Keratinocyte (primary cell): ENCODE measurements at regions not wholly inside any gene's neighbourhood (a gene's known extent, or its start where the extent isn't known, plus 50 kb on each side); places are given as distances from the start of the nearest gene placed in this dataset.
A peak's percentile ranks its signal among the peaks of the same experiment; 100 is the strongest.

ENCODE experiments used
- DNase-seq: peaks from one replicate; pipeline ENCODE4 v3.0.0-alpha.2; 2011; ENCODE audit warnings: low read depth, missing footprints, low spot score
- FAIRE-seq: peaks from 2 replicates; lab custom pipeline; 2011; peaks lifted over from hg19 to GRCh38; lab: Jason Lieb, UNC
- H2AFZ ChIP-seq: 2 replicates; pipeline ENCODE4 v1.6.0; 2012; ENCODE audit warnings: low read length, control low read depth, inconsistent platforms; ENCODE audit not compliant: control insufficient read depth
- H3K27ac ChIP-seq: 2 replicates; pipeline ENCODE4 v1.5.1; 2011; ENCODE audit warnings: low read length; ENCODE audit not compliant: control insufficient read depth, insufficient read depth
- H3K27me3 ChIP-seq: 3 replicates; pipeline ENCODE4 v1.6.0; 2011; ENCODE audit warnings: low read length; ENCODE audit not compliant: control insufficient read depth, insufficient read depth; ENCODE audit errors: extremely low read depth
- H3K36me3 ChIP-seq, 2 experiments: 2 replicates in 1 of 2; 3 replicates in 1 of 2; pipeline ENCODE4 v1.5.1; 2011; ENCODE audit warnings: low read length in 2 of 2, mild to moderate bottlenecking in 1 of 2; ENCODE audit not compliant: control insufficient read depth in 2 of 2, insufficient read depth in 2 of 2; ENCODE audit errors: extremely low read depth in 1 of 2
- H3K4me1 ChIP-seq: 3 replicates; pipeline ENCODE4 v1.5.1; 2011; ENCODE audit warnings: low read length; ENCODE audit not compliant: control insufficient read depth, insufficient read depth; ENCODE audit errors: extremely low read depth
- H3K4me2 ChIP-seq: 3 replicates; pipeline ENCODE4 v1.6.0; 2011; ENCODE audit warnings: low read depth, low read length; ENCODE audit not compliant: control insufficient read depth, insufficient read depth; ENCODE audit errors: extremely low read depth
- H3K4me3 ChIP-seq, 3 experiments: fragments of 200-600 bp in 1 of 3; sonication (generic) in 1 of 3; 2 replicates in 2 of 3; 3 replicates in 1 of 3; pipeline ENCODE4 v1.5.1; 2011 to 2016; ENCODE audit warnings: low read length in 3 of 3, mild to moderate bottlenecking in 3 of 3, control low read depth in 2 of 3, inconsistent platforms in 1 of 3, low read depth in 1 of 3, mixed read lengths in 1 of 3, mixed run types in 1 of 3, moderate library complexity in 1 of 3; ENCODE audit not compliant: control insufficient read depth in 2 of 3, insufficient read depth in 2 of 3; ENCODE audit errors: extremely low read depth in 1 of 3
- H3K79me2 ChIP-seq: 2 replicates; pipeline ENCODE4 v1.6.0; 2012; ENCODE audit warnings: low read length; ENCODE audit not compliant: control insufficient read depth, insufficient read depth
- H3K9ac ChIP-seq: 3 replicates; pipeline ENCODE4 v1.6.0; 2011; ENCODE audit warnings: low read length; ENCODE audit not compliant: control insufficient read depth, insufficient read depth; ENCODE audit errors: extremely low read depth
- H3K9me1 ChIP-seq: 3 replicates; pipeline ENCODE4 v1.6.0; 2011; ENCODE audit warnings: low read length; ENCODE audit not compliant: control insufficient read depth, insufficient read depth; ENCODE audit errors: extremely low read depth
- H3K9me3 ChIP-seq: 2 replicates; pipeline ENCODE4 v1.5.1; 2012; ENCODE audit warnings: low read depth, low read length; ENCODE audit not compliant: control insufficient read depth
- H4K20me1 ChIP-seq: 3 replicates; pipeline ENCODE4 v1.6.0; 2011; ENCODE audit warnings: low read length; ENCODE audit not compliant: control insufficient read depth, insufficient read depth; ENCODE audit errors: extremely low read depth
- CTCF ChIP-seq, 3 experiments: IDR thresholded peaks in 1 of 3; conservative IDR thresholded peaks in 1 of 3; optimal IDR thresholded peaks in 1 of 3; 2 replicates in 2 of 3; 3 replicates in 1 of 3; pipeline versions ENCODE3 to v1.5.1; 2011; ENCODE audit warnings: low read length in 3 of 3, mild to moderate bottlenecking in 3 of 3, moderate library complexity in 2 of 3, control low read depth in 1 of 3, inconsistent platforms in 1 of 3; ENCODE audit not compliant: insufficient read depth in 2 of 3; ENCODE audit errors: extremely low read depth in 1 of 3
- EZH2 ChIP-seq: IDR thresholded peaks from one replicate; pipeline ENCODE4 v1.6.1; 2012; ENCODE audit warnings: inconsistent platforms, mild to moderate bottlenecking, low read length, moderate library complexity
- dilution Hi-C: fragments of 300-500 bp; cut with MboI; formaldehyde crosslinking; loops from one replicate; pipeline ENCODE4 v1.7.0; 2020; ENCODE audit warnings: low sequenced_read_pairs; ENCODE audit not compliant: extremely low pct_ligation_motif_present

GRCh38 chr14:87864356-87865270 is 128.4 kb downstream of the GALC start:
- Histone ChIP-seq H4K20me1 (no peaks in the 10 kb centered on the region), H3K4me1 (no peaks in the 10 kb centered on the region), H3K79me2 (no peaks in the 10 kb centered on the region), H3K4me3 (no peak overlapping the region), H3K36me3 (no peaks in the 10 kb centered on the region), H3K4me2 (no peak overlapping the region), H3K9me3 (no peaks in the 10 kb centered on the region), H3K9ac (no peak overlapping the region), H3K27me3 (no peaks in the 10 kb centered on the region), H2AFZ (no peak overlapping the region), H3K27ac (no peak overlapping the region), H3K9me1 (no peaks in the 10 kb centered on the region)
- dilution Hi-C loops, result no loop called here
- FAIRE-seq, result no peak
- DNase-seq, result no peak
- TF ChIP-seq CTCF (optimal IDR thresholded peaks at IDR 0.05 in 1 of 3, IDR thresholded peaks at IDR 0.05 in 1 of 3, conservative IDR thresholded peaks at IDR 0.05 in 1 of 3; ENCODE audit: extremely low read depth in 1 of 3, insufficient read depth in 2 of 3, low read length in 3 of 3) (no peak), EZH2 (no peak)

- Histone ChIP-seq H3K27me3 (no peaks in the 10 kb centered on the region), H2AFZ (no peak overlapping the region), H4K20me1 (no peaks in the 10 kb centered on the region), H3K9me3 (no peaks in the 10 kb centered on the region), H3K9me1 (no peaks in the 10 kb centered on the region), H3K79me2 (no peaks in the 10 kb centered on the region), H3K4me3 (no peak overlapping the region), H3K4me1 (no peaks in the 10 kb centered on the region), H3K4me2 (no peak overlapping the region), H3K27ac (no peak overlapping the region), H3K36me3 (no peaks in the 10 kb centered on the region), H3K9ac (no peak overlapping the region)
- FAIRE-seq (no peak), DNase-seq (peak; percentile 17)
- dilution Hi-C loops, result no loop called here
- TF ChIP-seq EZH2, result no peak
- TF ChIP-seq CTCF (optimal IDR thresholded peaks at IDR 0.05 in 1 of 3, IDR thresholded peaks at IDR 0.05 in 1 of 3, conservative IDR thresholded peaks at IDR 0.05 in 1 of 3; ENCODE audit: extremely low read depth in 1 of 3, insufficient read depth in 2 of 3, low read length in 3 of 3), result no peak
These were observed 129.9 kb downstream of the GALC start for GRCh38 chr14:87863047-87863446.
